GM19467 (cell line): ENCODE measurements at regions not wholly inside any gene's neighbourhood (a gene's known extent, or its start where the extent isn't known, plus 50 kb on each side); places are given as distances from the start of the nearest gene placed in this dataset.

ENCODE experiments used
- ATAC-seq: cut with Tn5 transposase; IDR thresholded peaks from one replicate; pipeline ENCODE4 v1.9.1; 2021; ENCODE audit warnings: mild to moderate bottlenecking, moderate library complexity; ENCODE audit not compliant: unreplicated experiment

GRCh38 chr1:185581961-185582725 lies 152.0 kb upstream of the HMCN1 start:
- ATAC-seq: no peak

- ATAC-seq: no peak
These were observed 153.2 kb upstream of the HMCN1 start for GRCh38 chr1:185581020-185581419.

GRCh38 chr1:185578293-185578692 lies 155.9 kb upstream of the HMCN1 start:
- ATAC-seq: no peak

GRCh38 chr1:185574139-185574875 lies 159.9 kb upstream of the HMCN1 start:
- ATAC-seq: no peak

- no peak for ATAC-seq
These were observed 160.5 kb upstream of the HMCN1 start for GRCh38 chr1:185573677-185574076.

GRCh38 chr1:185573162-185573561 lies 161.0 kb upstream of the HMCN1 start:
- no peak for ATAC-seq

GRCh38 chr1:185570962-185571361 lies 163.2 kb upstream of the HMCN1 start:
- no peak for ATAC-seq

- ATAC-seq: no peak
These were observed 165.8 kb upstream of the HMCN1 start for GRCh38 chr1:185568155-185569123.

GRCh38 chr1:185567440-185567839 lies 166.8 kb upstream of the HMCN1 start:
- ATAC-seq: no peak

GRCh38 chr1:185566995-185567394 lies 167.2 kb upstream of the HMCN1 start:
- ATAC-seq: peak; percentile 48

- no peak for ATAC-seq
These were observed 168.9 kb upstream of the HMCN1 start for GRCh38 chr1:185565302-185565701.

- ATAC-seq: no peak
These were observed 169.4 kb upstream of the HMCN1 start for GRCh38 chr1:185564816-185565215.

GRCh38 chr1:185562461-185563359 lies 171.5 kb upstream of the HMCN1 start:
- no peak for ATAC-seq

GRCh38 chr1:185561629-185562028 lies 172.6 kb upstream of the HMCN1 start:
- no peak for ATAC-seq

GRCh38 chr1:185560760-185561159 lies 173.4 kb upstream of the HMCN1 start:
- ATAC-seq: no peak

- peak; percentile 95 for ATAC-seq
These were observed 174.4 kb upstream of the HMCN1 start for GRCh38 chr1:185559684-185560331.

- ATAC-seq: no peak
These were observed 175.0 kb upstream of the HMCN1 start for GRCh38 chr1:185559151-185559550.

- no peak for ATAC-seq
These were observed 177.6 kb upstream of the HMCN1 start for GRCh38 chr1:185556561-185556960.

- ATAC-seq: no peak
These were observed 178.4 kb upstream of the HMCN1 start for GRCh38 chr1:185555743-185556142.

- no peak for ATAC-seq
These were observed 183.2 kb upstream of the HMCN1 start for GRCh38 chr1:185551008-185551407.
